Liver (tissue), 8 donors: ENCODE measurements at regions not wholly inside any gene's neighbourhood (a gene's known extent, or its start where the extent isn't known, plus 50 kb on each side); places are given as distances from the start of the nearest gene placed in this dataset.

Experiments used
- DNase-seq: peaks from one replicate; pipeline ENCODE4 v3.0.0-alpha.2; 2017; ENCODE audit warnings: low spot score
- H3K27ac ChIP-seq, 2 donors: one replicate each; pipeline ENCODE4 v1.7.0; 2013; ENCODE audit warnings: inconsistent platforms in 2 of 2, low read length in 2 of 2, control low read depth in 1 of 2, low read depth in 1 of 2, mild to moderate bottlenecking in 1 of 2
- H3K27me3 ChIP-seq, 4 donors: one replicate each; pipeline versions ENCODE4 v1.6.1 to v1.7.0; 2013; ENCODE audit warnings: low read length in 3 of 4, inconsistent platforms in 1 of 4, mild to moderate bottlenecking in 1 of 4, moderate library complexity in 1 of 4; ENCODE audit not compliant: control insufficient read depth in 4 of 4, insufficient read depth in 4 of 4
- H3K36me3 ChIP-seq, 4 donors: one replicate each; pipeline versions ENCODE4 v1.6.1 to v1.7.0; 2013; ENCODE audit warnings: low read length in 3 of 4, mild to moderate bottlenecking in 3 of 4, low read depth in 1 of 4, moderate library complexity in 1 of 4; ENCODE audit not compliant: control insufficient read depth in 4 of 4, insufficient read depth in 3 of 4
- H3K4me1 ChIP-seq, 4 donors: one replicate each; pipeline versions ENCODE4 v1.6.1 to v1.7.0; 2013; ENCODE audit warnings: low read length in 3 of 4, mild to moderate bottlenecking in 3 of 4, moderate library complexity in 1 of 4; ENCODE audit not compliant: control insufficient read depth in 4 of 4, insufficient read depth in 4 of 4
- H3K4me3 ChIP-seq, 3 donors: one replicate each; pipeline versions ENCODE4 v1.6.1 to v1.7.0; 2013; ENCODE audit warnings: low read length in 3 of 3, control low read depth in 1 of 3, low read depth in 1 of 3, mild to moderate bottlenecking in 1 of 3
- H3K9ac ChIP-seq, 2 donors: one replicate each; pipeline ENCODE4 v1.7.0; 2013; ENCODE audit warnings: low read length in 2 of 2, mild to moderate bottlenecking in 2 of 2, moderate library complexity in 2 of 2, control low read depth in 1 of 2, low read depth in 1 of 2
- H3K9me3 ChIP-seq, 4 donors: one replicate each; pipeline versions ENCODE4 v1.6.1 to v1.7.0; 2013; ENCODE audit warnings: low read length in 3 of 4; ENCODE audit not compliant: control insufficient read depth in 4 of 4
- EGR1 ChIP-seq, 2 donors: IDR thresholded peaks; 2 replicates each; pipeline ENCODE4 v1.6.1; 2016 to 2018; ENCODE audit warnings: antibody characterized with exemption in 2 of 2, low read depth in 2 of 2
- FOXA1 ChIP-seq: IDR thresholded peaks from 2 replicates; pipeline ENCODE4 v1.6.1; 2016; ENCODE audit warnings: antibody characterized with exemption
- FOXA2 ChIP-seq: IDR thresholded peaks from 2 replicates; pipeline ENCODE4 v1.6.1; 2016; ENCODE audit warnings: antibody characterized with exemption
- GABPA ChIP-seq, 2 donors: IDR thresholded peaks in 1 of 2; conservative IDR thresholded peaks in 1 of 2; 2 replicates each; pipeline ENCODE4 v1.6.1; 2016; ENCODE audit warnings: antibody characterized with exemption in 2 of 2, mild to moderate bottlenecking in 1 of 2, moderate library complexity in 1 of 2
- HNF4A ChIP-seq, 2 donors: conservative IDR thresholded peaks; 2 replicates each; pipeline ENCODE4 v1.6.1; 2016; ENCODE audit warnings: antibody characterized with exemption in 2 of 2, mild to moderate bottlenecking in 2 of 2
- HNF4G ChIP-seq: IDR thresholded peaks from 2 replicates; pipeline ENCODE4 v1.6.1; 2016; ENCODE audit warnings: antibody characterized with exemption
- JUND ChIP-seq, 2 donors: IDR thresholded peaks; 2 replicates each; pipeline ENCODE4 v1.6.1; 2016; ENCODE audit warnings: antibody characterized with exemption in 2 of 2
- NR2F2 ChIP-seq: IDR thresholded peaks from 2 replicates; pipeline ENCODE4 v1.6.1; 2016; ENCODE audit warnings: antibody characterized with exemption
- RAD21 ChIP-seq, 2 donors: IDR thresholded peaks; 2 replicates each; pipeline ENCODE4 v1.6.1; 2016; ENCODE audit warnings: antibody characterized with exemption in 2 of 2, mild to moderate bottlenecking in 2 of 2
- REST ChIP-seq: IDR thresholded peaks from 2 replicates; pipeline ENCODE4 v1.6.1; 2016; ENCODE audit warnings: antibody characterized with exemption, mild to moderate bottlenecking
- RXRA ChIP-seq, 2 donors: IDR thresholded peaks; 2 replicates each; pipeline ENCODE4 v1.6.1; 2017 to 2018; ENCODE audit warnings: antibody characterized with exemption in 2 of 2, mild to moderate bottlenecking in 1 of 2
- SP1 ChIP-seq: IDR thresholded peaks from 2 replicates; pipeline ENCODE4 v1.6.1; 2018; ENCODE audit warnings: antibody characterized with exemption, mild to moderate bottlenecking
- TAF1 ChIP-seq: conservative IDR thresholded peaks from 2 replicates; pipeline ENCODE4 v1.6.1; 2016; ENCODE audit warnings: antibody characterized with exemption, mild to moderate bottlenecking
- YY1 ChIP-seq: IDR thresholded peaks from 2 replicates; pipeline ENCODE4 v1.6.1; 2016; ENCODE audit warnings: antibody characterized with exemption, mild to moderate bottlenecking
- WGBS: extraction: QIAGEN DNeasy Blood & Tissue Kit; methylation state at CpG from one replicate; pipeline ENCODE4 v1.1.7; 2013; 5-methylcytosine and 5-hydroxymethylcytosine counted together
- TF ChIP-seq, protein P1 (sequence below): IDR thresholded peaks from 2 replicates; pipeline ENCODE4 v1.6.1; 2016; ENCODE audit warnings: antibody characterized with exemption
- TF ChIP-seq, protein P2 (sequence below): IDR thresholded peaks from 2 replicates; pipeline ENCODE4 v1.6.1; 2016; ENCODE audit warnings: antibody characterized with exemption
- TF ChIP-seq, protein P3 (sequence below): IDR thresholded peaks from 2 replicates; pipeline ENCODE4 v1.6.1; 2016; ENCODE audit warnings: antibody characterized with exemption
- TF ChIP-seq, protein P4 (sequence below): fragments of 150-350 bp; IDR thresholded peaks from 2 replicates; pipeline ENCODE4 v1.5.1; 2017; ENCODE audit warnings: improper control_type of control experiment, low read depth, low read length; ENCODE audit not compliant: missing input control
- donor health status: healthy.
- donor health status: healthy.
- donor health status: healthy.
- donor health status: healthy.
- donor health status: healthy.

DNA sequence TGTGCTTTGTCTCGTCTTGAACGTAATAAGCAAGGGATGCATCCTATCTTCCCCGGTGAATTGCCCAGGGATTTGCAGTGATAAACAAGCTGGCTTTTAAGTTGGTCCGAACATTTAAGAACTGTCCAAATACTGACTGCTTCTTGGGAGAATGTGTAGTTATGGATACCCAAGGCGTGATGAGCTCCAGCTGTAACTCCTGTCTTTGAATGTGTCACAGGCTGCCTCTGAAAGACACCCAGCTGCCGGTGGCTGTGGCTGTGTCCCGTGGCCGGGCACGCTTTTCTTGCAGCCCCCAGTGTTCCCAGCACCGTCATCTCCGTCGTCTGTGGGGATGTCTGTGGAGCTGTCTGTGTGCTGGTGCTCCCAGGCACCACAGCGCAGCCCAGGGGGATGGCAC, 118.1 kb downstream of the GLRX3 start:
- Histone ChIP-seq H3K9me3 (peaks cover 0 to 21% (median 7%) of the 10 kb centered on the region in 4 donors), H3K4me1 (no peaks in the 10 kb centered on the region), H3K27ac (no peak overlapping the region), H3K9ac (no peak overlapping the region), H3K27me3 (no peaks in the 10 kb centered on the region), H3K4me3 (no peak overlapping the region), H3K36me3 (no peaks in the 10 kb centered on the region)
- no peak for DNase-seq
- WGBS: 79% methylated on average over 13 of the region's 13 CpGs
- TF ChIP-seq TAF1: no peak
- TF ChIP-seq HNF4G: no peak
- TF ChIP-seq RAD21 (IDR thresholded peaks at IDR 0.05): no peak
- TF ChIP-seq, protein P1, sequence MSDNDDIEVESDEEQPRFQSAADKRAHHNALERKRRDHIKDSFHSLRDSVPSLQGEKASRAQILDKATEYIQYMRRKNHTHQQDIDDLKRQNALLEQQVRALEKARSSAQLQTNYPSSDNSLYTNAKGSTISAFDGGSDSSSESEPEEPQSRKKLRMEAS: no peak
- TF ChIP-seq FOXA2: no peak
- TF ChIP-seq SP1: no peak
- no peak for TF ChIP-seq JUND (IDR thresholded peaks at IDR 0.05)
- TF ChIP-seq, protein P2, sequence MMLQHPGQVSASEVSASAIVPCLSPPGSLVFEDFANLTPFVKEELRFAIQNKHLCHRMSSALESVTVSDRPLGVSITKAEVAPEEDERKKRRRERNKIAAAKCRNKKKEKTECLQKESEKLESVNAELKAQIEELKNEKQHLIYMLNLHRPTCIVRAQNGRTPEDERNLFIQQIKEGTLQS: no peak
- TF ChIP-seq EGR1 (IDR thresholded peaks at IDR 0.05; ENCODE audit: low read depth in 2 of 2): no peak
- TF ChIP-seq, protein P3, sequence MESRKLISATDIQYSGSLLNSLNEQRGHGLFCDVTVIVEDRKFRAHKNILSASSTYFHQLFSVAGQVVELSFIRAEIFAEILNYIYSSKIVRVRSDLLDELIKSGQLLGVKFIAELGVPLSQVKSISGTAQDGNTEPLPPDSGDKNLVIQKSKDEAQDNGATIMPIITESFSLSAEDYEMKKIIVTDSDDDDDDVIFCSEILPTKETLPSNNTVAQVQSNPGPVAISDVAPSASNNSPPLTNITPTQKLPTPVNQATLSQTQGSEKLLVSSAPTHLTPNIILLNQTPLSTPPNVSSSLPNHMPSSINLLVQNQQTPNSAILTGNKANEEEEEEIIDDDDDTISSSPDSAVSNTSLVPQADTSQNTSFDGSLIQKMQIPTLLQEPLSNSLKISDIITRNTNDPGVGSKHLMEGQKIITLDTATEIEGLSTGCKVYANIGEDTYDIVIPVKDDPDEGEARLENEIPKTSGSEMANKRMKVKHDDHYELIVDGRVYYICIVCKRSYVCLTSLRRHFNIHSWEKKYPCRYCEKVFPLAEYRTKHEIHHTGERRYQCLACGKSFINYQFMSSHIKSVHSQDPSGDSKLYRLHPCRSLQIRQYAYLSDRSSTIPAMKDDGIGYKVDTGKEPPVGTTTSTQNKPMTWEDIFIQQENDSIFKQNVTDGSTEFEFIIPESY: no peak
- TF ChIP-seq, protein P4, sequence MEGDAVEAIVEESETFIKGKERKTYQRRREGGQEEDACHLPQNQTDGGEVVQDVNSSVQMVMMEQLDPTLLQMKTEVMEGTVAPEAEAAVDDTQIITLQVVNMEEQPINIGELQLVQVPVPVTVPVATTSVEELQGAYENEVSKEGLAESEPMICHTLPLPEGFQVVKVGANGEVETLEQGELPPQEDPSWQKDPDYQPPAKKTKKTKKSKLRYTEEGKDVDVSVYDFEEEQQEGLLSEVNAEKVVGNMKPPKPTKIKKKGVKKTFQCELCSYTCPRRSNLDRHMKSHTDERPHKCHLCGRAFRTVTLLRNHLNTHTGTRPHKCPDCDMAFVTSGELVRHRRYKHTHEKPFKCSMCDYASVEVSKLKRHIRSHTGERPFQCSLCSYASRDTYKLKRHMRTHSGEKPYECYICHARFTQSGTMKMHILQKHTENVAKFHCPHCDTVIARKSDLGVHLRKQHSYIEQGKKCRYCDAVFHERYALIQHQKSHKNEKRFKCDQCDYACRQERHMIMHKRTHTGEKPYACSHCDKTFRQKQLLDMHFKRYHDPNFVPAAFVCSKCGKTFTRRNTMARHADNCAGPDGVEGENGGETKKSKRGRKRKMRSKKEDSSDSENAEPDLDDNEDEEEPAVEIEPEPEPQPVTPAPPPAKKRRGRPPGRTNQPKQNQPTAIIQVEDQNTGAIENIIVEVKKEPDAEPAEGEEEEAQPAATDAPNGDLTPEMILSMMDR: no peak
- TF ChIP-seq HNF4A (conservative IDR thresholded peaks at IDR 0.05): no peak
- TF ChIP-seq FOXA1: no peak
- no peak for TF ChIP-seq NR2F2
- TF ChIP-seq RXRA (IDR thresholded peaks at IDR 0.05): no peak

DNA sequence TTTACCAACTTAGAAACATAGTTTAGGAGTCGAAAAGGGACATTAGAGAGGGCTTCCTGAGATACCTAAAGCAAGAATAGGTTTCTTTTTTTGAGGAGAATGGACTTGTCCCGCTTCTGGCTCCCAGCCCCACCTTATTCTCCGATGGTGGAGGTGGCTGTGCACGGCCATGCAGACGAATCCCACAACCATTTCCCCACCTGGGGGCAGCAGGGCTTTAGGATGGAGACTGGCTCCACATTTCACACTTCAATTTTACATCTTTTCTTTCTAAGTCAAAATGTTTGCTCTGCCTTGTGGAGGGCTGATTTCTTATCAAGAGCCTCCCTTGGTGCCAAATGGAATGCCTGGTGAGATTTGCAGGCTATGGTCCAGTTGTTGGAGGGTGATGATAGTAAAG, 118.5 kb downstream of the GLRX3 start:
- TF ChIP-seq RAD21 (IDR thresholded peaks at IDR 0.05) (peak in 1 of 2 donors; percentile 67), HNF4A (conservative IDR thresholded peaks at IDR 0.05) (no peak)
- no peak overlapping the region for H3K9ac ChIP-seq
- no peaks in the 10 kb centered on the region for H3K4me1 ChIP-seq

GRCh38 chr10:130255777-130256176, 119.6 kb downstream of the GLRX3 start:
- no peak overlapping the region for H3K4me3 ChIP-seq
- WGBS: 83% methylated on average over 5 of the region's 5 CpGs
- TF ChIP-seq FOXA2 (no peak), NR2F2 (no peak), EGR1 (IDR thresholded peaks at IDR 0.05; ENCODE audit: low read depth in 2 of 2) (no peak), YY1 (no peak), REST (no peak), HNF4G (no peak), FOXA1 (no peak), TAF1 (no peak), GABPA (IDR thresholded peaks at IDR 0.05 in 1 of 2, conservative IDR thresholded peaks at IDR 0.05 in 1 of 2) (no peak), HNF4A (conservative IDR thresholded peaks at IDR 0.05) (no peak)
- TF ChIP-seq, protein P3: no peak
- TF ChIP-seq, protein P1: no peak

More for the DNA sequence above, 118.5 kb downstream of the GLRX3 start:
- Histone ChIP-seq H3K9me3 (peaks cover 2 to 23% (median 8%) of the 10 kb centered on the region in 4 donors), H3K27me3 (no peaks in the 10 kb centered on the region), H3K4me3 (no peak overlapping the region), H3K27ac (no peak overlapping the region), H3K36me3 (no peaks in the 10 kb centered on the region)
- WGBS: 57% methylated on average over 5 of the region's 5 CpGs
- peak; percentile 45 for DNase-seq

More at GRCh38 chr10:130255777-130256176, 119.6 kb downstream of the GLRX3 start:
- no peak overlapping the region for H3K27ac ChIP-seq
- DNase-seq: no peak
- no peak overlapping the region for H3K9ac ChIP-seq
- peaks cover 2 to 23% (median 9%) of the 10 kb centered on the region in 4 donors for H3K9me3 ChIP-seq
- no peaks in the 10 kb centered on the region for H3K36me3 ChIP-seq
- no peaks in the 10 kb centered on the region for H3K27me3 ChIP-seq
- no peaks in the 10 kb centered on the region for H3K4me1 ChIP-seq
